ENCODE measurements at regions not wholly inside any gene's neighbourhood (a gene's known extent, or its start where the extent isn't known, plus 50 kb on each side); places are given as distances from the start of the nearest gene placed in this dataset.
"Not testable (repeated sequence)": the region's sequence is repeated elsewhere in the genome, so short reads cannot be mapped to it uniquely, and the experiment has no call there.

DNA sequence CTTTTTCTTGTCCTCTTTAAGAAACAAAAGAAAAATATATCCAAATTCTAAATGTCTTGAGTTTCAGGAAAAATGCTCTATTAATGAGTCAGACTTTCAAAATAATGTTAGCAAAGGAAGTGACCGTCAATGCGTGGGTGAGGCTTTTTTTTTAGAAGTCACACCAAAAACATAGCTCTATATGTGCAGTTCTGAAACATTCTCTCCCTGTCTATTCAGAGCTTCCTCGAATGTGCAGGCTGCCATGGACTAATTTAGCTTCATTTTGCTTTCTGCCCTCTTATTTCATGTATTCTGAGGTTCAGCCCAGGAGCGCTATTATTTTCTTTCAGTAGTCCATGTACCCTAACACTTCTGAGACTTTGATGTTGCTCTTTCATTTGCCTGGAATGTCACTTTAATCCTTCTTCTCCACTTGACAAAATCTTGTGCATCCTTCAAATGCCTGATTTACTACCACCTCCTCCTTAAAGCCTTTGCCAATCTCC, 72.5 kb upstream of the RASA1 start:
- H3K4me1 ChIP-seq = peaks cover 0 to 3% (median 0%) of the 10 kb centered on the region in 4 donors
- intact Hi-C loops (cut with DNase I) = no loop called here
- TF ChIP-seq POLR2AphosphoS5 (IDR thresholded peaks at IDR 0.05) (no peak), EP300 (IDR thresholded peaks at IDR 0.05) (no peak), POLR2A (IDR thresholded peaks at IDR 0.05; ENCODE audit: low read depth) (no peak)
- TF ChIP-seq, protein P1, sequence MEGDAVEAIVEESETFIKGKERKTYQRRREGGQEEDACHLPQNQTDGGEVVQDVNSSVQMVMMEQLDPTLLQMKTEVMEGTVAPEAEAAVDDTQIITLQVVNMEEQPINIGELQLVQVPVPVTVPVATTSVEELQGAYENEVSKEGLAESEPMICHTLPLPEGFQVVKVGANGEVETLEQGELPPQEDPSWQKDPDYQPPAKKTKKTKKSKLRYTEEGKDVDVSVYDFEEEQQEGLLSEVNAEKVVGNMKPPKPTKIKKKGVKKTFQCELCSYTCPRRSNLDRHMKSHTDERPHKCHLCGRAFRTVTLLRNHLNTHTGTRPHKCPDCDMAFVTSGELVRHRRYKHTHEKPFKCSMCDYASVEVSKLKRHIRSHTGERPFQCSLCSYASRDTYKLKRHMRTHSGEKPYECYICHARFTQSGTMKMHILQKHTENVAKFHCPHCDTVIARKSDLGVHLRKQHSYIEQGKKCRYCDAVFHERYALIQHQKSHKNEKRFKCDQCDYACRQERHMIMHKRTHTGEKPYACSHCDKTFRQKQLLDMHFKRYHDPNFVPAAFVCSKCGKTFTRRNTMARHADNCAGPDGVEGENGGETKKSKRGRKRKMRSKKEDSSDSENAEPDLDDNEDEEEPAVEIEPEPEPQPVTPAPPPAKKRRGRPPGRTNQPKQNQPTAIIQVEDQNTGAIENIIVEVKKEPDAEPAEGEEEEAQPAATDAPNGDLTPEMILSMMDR (IDR thresholded peaks at IDR 0.05) = no peak
- DNase-seq (ENCODE audit: extremely low spot score) = no peak
- H3K36me3 ChIP-seq = no peaks in the 10 kb centered on the region
- WGBS = 43% methylated on average over 4 of the region's 4 CpGs
- no peak overlapping the region for H3K27ac ChIP-seq (replicated peaks in 1 of 4)
- H3K9me3 ChIP-seq = no peaks in the 10 kb centered on the region
- H3K27me3 ChIP-seq = no peaks in the 10 kb centered on the region
- H3K4me3 ChIP-seq = no peak overlapping the region

DNA sequence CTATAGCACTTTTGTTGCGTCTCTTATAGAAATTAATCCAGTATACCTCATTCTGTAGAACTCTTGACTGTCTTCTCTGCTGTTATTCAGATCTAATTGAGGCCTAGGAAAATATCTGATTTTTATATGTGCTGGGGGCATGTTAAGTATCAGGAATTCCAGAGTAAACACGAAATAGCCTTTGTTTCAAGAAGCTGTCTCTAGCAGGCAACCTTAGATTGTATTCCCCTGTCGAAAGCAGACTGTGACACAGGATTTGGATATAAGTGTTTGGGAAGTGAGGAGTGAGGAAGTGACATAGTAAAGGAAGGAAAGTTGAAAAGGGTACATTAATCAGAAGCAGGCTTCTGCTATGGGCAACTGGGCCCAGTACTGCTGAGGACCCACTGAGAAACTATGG, 72.1 kb upstream of the RASA1 start:
- H3K9me3 ChIP-seq = no peaks in the 10 kb centered on the region

GRCh38 chr5:87198010-87198409, 69.7 kb upstream of the RASA1 start:
- intact Hi-C loops (cut with DNase I) = no loop called here
- DNase-seq (ENCODE audit: extremely low spot score) = no peak
- no peaks in the 10 kb centered on the region for H3K36me3 ChIP-seq

More for the DNA sequence above, 72.1 kb upstream of the RASA1 start:
- WGBS = 65% methylated on average over 3 of the region's 3 CpGs
- intact Hi-C loops (cut with DNase I) = no loop called here
- H3K27ac ChIP-seq (replicated peaks in 1 of 4) = no peak overlapping the region
- DNase-seq (ENCODE audit: extremely low spot score) = no peak
- no peak overlapping the region for H3K4me3 ChIP-seq
- TF ChIP-seq POLR2AphosphoS5 (IDR thresholded peaks at IDR 0.05) = no peak
- TF ChIP-seq, protein P1 (IDR thresholded peaks at IDR 0.05) = no peak
- no peak for TF ChIP-seq POLR2A (IDR thresholded peaks at IDR 0.05; ENCODE audit: low read depth)
- no peak for TF ChIP-seq EP300 (IDR thresholded peaks at IDR 0.05)
- H3K27me3 ChIP-seq = no peaks in the 10 kb centered on the region
- peaks cover 0 to 3% (median 0%) of the 10 kb centered on the region in 4 donors for H3K4me1 ChIP-seq
- H3K36me3 ChIP-seq = no peaks in the 10 kb centered on the region

DNA sequence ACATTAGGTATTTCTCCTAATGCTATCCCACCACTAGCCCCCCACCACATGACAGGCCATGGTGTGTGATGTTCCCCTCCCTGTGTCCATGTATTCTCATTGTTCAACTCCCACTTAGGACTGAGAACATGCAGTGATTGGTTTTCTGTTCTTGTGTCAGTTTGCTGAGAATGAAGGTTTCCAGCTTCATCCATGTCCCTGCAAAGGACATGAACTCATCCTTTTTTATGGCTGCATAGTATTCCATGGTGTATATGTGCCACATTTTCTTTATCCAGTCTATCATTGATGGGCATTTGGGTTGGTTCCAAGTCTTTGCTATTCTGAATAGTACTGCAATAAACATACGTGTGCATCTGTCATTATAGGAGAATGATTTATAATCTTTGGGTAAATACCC, 68.4 kb upstream of the RASA1 start:
- DNase-seq (ENCODE audit: extremely low spot score); H3K4me3 ChIP-seq; H3K27ac ChIP-seq (replicated peaks in 1 of 4); H3K27me3 ChIP-seq; intact Hi-C loops (cut with DNase I); H3K9me3 ChIP-seq; H3K36me3 ChIP-seq; H3K4me1 ChIP-seq: not testable (repeated sequence)
- WGBS = 88% methylated on average over 1 of the region's 1 CpG

More at GRCh38 chr5:87198010-87198409, 69.7 kb upstream of the RASA1 start:
- H3K27ac ChIP-seq (replicated peaks in 1 of 4) = no peak overlapping the region
- no peak overlapping the region for H3K4me3 ChIP-seq
- peaks cover 0 to 3% (median 0%) of the 10 kb centered on the region in 4 donors for H3K4me1 ChIP-seq
- TF ChIP-seq, protein P1 (IDR thresholded peaks at IDR 0.05) = no peak
- TF ChIP-seq POLR2A (IDR thresholded peaks at IDR 0.05; ENCODE audit: low read depth) = no peak
- no peak for TF ChIP-seq POLR2AphosphoS5 (IDR thresholded peaks at IDR 0.05)
- no peak for TF ChIP-seq EP300 (IDR thresholded peaks at IDR 0.05)
- no peaks in the 10 kb centered on the region for H3K9me3 ChIP-seq
- H3K27me3 ChIP-seq = no peaks in the 10 kb centered on the region
- 90% methylated on average over 5 of the region's 5 CpGs for WGBS

GRCh38 chr5:87199704-87200103, 68.0 kb upstream of the RASA1 start:
- intact Hi-C loops (cut with DNase I); H3K4me1 ChIP-seq; H3K27me3 ChIP-seq; H3K9me3 ChIP-seq; DNase-seq (ENCODE audit: extremely low spot score); H3K36me3 ChIP-seq; H3K4me3 ChIP-seq; H3K27ac ChIP-seq (replicated peaks in 1 of 4): not testable (repeated sequence)
- WGBS = 92% methylated on average over 2 of the region's 2 CpGs

- no peak for TF ChIP-seq POLR2A (IDR thresholded peaks at IDR 0.05; ENCODE audit: low read depth)
- TF ChIP-seq EP300 (IDR thresholded peaks at IDR 0.05) = no peak
- no peak for TF ChIP-seq POLR2AphosphoS5 (IDR thresholded peaks at IDR 0.05)
- 91% methylated on average over 1 of the region's 1 CpG for WGBS
- DNase-seq (ENCODE audit: extremely low spot score) = no peak
- peaks cover 0 to 10% (median 3%) of the 10 kb centered on the region in 4 donors for H3K9me3 ChIP-seq
- H3K4me3 ChIP-seq = no peak overlapping the region
- H3K27me3 ChIP-seq = no peaks in the 10 kb centered on the region
- no peaks in the 10 kb centered on the region for H3K4me1 ChIP-seq
- no peaks in the 10 kb centered on the region for H3K36me3 ChIP-seq
- intact Hi-C loops (cut with DNase I) = no loop called here
- H3K27ac ChIP-seq (replicated peaks in 1 of 4) = no peak overlapping the region
Observed at GRCh38 chr5:87210076-87210475, 57.6 kb upstream of the RASA1 start.

All from esophagus muscularis mucosa (tissue), 4 donors.